ENCODE measurements at regions not wholly inside any gene's neighbourhood (a gene's known extent, or its start where the extent isn't known, plus 50 kb on each side); places are given as distances from the start of the nearest gene placed in this dataset.

DNA sequence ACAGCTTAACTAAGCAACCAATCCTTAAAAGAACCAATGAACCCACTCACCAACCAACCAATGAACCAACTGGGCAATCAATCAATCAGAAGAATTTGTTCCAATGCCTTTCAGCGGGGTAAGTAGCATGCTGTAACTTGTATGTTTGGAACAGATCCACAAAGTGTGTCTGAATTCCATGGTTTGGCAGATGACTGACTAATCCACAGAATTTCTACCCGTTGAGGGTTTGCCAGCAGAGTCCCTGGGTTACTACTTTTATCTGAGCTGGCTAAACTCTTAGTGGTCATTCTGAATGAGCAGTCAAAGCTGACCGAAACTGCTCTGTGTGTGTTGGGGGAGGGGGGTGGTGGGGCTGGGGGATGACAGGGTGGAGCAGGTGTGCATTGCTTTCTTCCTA, 125.0 kb upstream of the JAG1 start:
- no peak for TF ChIP-seq POLR2A (IDR thresholded peaks at IDR 0.05)
- TF ChIP-seq, protein P1, sequence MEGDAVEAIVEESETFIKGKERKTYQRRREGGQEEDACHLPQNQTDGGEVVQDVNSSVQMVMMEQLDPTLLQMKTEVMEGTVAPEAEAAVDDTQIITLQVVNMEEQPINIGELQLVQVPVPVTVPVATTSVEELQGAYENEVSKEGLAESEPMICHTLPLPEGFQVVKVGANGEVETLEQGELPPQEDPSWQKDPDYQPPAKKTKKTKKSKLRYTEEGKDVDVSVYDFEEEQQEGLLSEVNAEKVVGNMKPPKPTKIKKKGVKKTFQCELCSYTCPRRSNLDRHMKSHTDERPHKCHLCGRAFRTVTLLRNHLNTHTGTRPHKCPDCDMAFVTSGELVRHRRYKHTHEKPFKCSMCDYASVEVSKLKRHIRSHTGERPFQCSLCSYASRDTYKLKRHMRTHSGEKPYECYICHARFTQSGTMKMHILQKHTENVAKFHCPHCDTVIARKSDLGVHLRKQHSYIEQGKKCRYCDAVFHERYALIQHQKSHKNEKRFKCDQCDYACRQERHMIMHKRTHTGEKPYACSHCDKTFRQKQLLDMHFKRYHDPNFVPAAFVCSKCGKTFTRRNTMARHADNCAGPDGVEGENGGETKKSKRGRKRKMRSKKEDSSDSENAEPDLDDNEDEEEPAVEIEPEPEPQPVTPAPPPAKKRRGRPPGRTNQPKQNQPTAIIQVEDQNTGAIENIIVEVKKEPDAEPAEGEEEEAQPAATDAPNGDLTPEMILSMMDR (IDR thresholded peaks at IDR 0.05): no peak

Measured in Peyer's patch (tissue), 4 donors.